ENCODE measurements at regions not wholly inside any gene's neighbourhood (a gene's known extent, or its start where the extent isn't known, plus 50 kb on each side); places are given as distances from the start of the nearest gene placed in this dataset.
"Not testable (repeated sequence)": the region's sequence is repeated elsewhere in the genome, so short reads cannot be mapped to it uniquely, and the experiment has no call there.

DNA sequence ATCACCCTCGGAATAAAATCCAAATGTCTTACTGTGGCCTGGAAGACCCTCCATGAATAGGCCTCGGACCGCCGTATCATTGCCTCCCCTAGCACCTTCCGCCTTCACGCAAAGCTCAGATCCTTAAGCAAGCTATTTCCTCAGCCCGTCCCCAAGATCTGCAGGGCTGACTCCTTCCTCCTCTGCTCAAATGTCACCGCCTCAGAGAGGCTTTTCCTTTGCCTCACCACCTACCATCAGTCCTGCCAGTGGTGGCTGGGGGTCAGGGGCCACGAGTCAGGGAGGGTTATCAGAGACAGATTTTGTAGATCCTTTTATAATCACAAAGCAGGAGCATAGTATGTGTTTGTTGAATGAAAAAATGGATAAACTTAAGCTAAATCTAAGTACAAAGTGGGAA is 74.4 kb upstream of the KIF2A start:
- Histone ChIP-seq H3K36me3 (no peaks in the 10 kb centered on the region), H3K4me3 (replicated peaks in 1 of 3) (no peak overlapping the region), H3K9me3 (no peaks in the 10 kb centered on the region), H3K27ac (no peak overlapping the region), H3K4me1 (no peaks in the 10 kb centered on the region), H3K27me3 (no peaks in the 10 kb centered on the region)
- no peak for DNase-seq
- TF ChIP-seq, protein P1, sequence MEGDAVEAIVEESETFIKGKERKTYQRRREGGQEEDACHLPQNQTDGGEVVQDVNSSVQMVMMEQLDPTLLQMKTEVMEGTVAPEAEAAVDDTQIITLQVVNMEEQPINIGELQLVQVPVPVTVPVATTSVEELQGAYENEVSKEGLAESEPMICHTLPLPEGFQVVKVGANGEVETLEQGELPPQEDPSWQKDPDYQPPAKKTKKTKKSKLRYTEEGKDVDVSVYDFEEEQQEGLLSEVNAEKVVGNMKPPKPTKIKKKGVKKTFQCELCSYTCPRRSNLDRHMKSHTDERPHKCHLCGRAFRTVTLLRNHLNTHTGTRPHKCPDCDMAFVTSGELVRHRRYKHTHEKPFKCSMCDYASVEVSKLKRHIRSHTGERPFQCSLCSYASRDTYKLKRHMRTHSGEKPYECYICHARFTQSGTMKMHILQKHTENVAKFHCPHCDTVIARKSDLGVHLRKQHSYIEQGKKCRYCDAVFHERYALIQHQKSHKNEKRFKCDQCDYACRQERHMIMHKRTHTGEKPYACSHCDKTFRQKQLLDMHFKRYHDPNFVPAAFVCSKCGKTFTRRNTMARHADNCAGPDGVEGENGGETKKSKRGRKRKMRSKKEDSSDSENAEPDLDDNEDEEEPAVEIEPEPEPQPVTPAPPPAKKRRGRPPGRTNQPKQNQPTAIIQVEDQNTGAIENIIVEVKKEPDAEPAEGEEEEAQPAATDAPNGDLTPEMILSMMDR (IDR thresholded peaks at IDR 0.05): no peak
- TF ChIP-seq POLR2A (IDR thresholded peaks at IDR 0.05): no peak
- 90 to 94% methylated on average over 9 of the region's 9 CpGs for WGBS, 2 donors
- intact Hi-C loops (cut with DNase I): no loop called here

DNA sequence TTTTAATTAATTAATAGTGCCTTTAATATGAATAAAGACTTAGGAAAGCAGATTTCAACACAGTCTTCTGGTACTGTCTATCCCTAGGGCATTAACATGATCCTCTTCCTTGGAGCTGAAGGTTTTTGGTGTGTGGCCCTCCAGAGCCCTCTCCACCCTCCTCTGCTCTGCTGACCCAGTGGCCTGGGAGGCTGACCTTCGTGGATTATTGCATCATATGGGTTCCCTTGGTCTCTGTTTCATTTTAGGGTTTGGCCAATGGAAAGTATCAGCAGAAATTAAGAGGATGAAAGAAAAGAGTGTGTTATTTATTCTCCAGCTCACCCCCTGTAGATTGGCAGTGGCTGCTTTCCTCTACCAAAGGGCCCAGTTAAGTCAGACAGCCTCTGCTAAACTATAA is 73.8 kb upstream of the KIF2A start:
- intact Hi-C loops (cut with DNase I); H3K27me3 ChIP-seq; H3K27ac ChIP-seq; H3K9me3 ChIP-seq; DNase-seq; H3K36me3 ChIP-seq; H3K4me3 ChIP-seq (replicated peaks in 1 of 3); H3K4me1 ChIP-seq: not testable (repeated sequence)
- WGBS, 2 donors: 63 to 82% methylated on average over 1 of the region's 1 CpG

DNA sequence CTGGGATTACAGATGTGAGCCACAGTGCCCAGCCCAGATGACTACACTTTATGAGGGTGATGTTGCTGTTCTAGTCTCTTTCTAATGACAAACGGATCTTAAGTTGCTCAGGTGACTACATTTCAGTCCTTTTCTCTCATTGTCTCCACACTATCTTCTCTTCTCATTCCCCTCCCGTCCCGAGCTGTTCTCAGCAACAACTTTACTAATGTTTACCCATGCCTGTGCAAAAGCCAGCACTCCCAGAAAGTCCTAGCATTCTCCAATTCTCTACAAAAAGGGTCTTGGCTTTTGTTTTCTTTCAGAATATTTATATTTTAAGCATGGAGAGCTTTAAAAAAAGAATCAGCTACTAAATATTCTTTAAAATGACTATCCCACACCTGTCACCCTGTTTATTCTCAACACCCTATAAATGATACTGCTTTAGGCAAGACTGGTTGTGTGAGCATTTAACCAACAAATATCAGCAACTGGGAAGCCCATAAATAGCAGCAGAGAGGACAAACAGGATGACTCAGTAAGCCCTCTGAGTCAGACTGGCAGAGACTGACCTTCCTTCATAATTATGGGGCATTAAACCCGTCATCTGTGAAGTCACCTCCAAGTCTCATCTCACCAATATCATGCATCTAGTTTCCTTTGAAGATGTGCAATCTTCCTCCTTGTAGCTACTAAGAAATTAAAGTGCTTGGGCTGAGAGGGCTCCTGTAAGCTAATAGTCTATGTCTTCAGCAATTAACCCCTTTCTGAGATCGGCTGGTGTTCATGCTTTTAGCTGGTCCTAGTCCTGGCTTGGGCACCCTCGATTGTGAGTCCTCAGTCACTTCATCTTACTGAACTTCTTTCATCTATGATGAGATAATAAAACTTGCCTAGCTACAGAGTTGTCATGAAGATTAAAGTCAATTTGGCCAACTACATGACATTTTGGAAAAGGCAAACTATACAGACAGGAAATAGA is 72.6 kb upstream of the KIF2A start:
- H3K4me1 ChIP-seq; H3K27me3 ChIP-seq; DNase-seq; H3K9me3 ChIP-seq; intact Hi-C loops (cut with DNase I); H3K4me3 ChIP-seq (replicated peaks in 1 of 3); H3K36me3 ChIP-seq; H3K27ac ChIP-seq: not testable (repeated sequence)
- WGBS, 2 donors: 72 to 79% methylated on average over 5 to 6 of the region's 6 CpGs

DNA sequence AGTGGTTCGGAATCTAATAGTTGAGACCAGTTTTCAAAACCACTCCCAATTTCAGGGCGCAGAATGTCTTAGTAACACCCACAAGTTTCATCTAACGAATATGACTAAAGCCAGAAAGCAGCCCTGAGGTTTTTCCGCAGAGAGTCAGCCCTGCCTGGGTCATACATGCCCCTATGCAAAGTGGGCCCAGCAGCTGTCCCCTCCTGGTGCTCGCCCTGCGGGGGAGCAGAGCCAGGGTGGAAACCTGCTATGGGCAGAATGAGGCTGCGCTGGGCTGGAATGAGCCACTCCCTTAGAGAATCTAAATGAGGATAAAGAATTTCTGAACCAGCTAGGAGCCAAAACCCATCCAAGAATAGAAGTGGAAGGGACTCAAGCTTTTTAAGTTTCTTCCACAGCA is 69.4 kb upstream of the KIF2A start:
- H3K27me3 ChIP-seq; H3K4me1 ChIP-seq; H3K4me3 ChIP-seq (replicated peaks in 1 of 3); DNase-seq; H3K9me3 ChIP-seq; H3K36me3 ChIP-seq; intact Hi-C loops (cut with DNase I); H3K27ac ChIP-seq: not testable (repeated sequence)
- WGBS, 2 donors: 80 to 81% methylated on average over 7 of the region's 7 CpGs

DNA sequence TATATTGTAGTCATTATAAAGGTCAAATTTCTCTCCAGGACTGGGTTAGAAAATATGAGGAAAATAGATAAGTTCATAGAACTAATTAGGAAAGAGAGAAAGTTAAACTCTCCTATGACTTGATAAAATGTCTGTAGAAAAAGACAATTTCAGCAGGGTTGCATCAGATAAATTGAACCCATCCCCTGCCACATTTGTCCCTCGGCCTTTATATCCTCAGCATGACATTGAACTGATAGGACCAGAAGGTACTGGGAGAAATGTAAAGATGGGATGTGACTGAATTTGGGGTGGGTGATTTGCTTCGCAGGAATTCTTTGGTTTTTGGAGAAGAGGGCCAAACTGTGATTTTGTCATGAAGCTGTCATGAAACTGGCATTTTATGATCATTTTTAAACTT is 68.1 kb upstream of the KIF2A start:
- H3K4me1 ChIP-seq; intact Hi-C loops (cut with DNase I); H3K27ac ChIP-seq; H3K9me3 ChIP-seq; DNase-seq; H3K27me3 ChIP-seq; H3K36me3 ChIP-seq; H3K4me3 ChIP-seq (replicated peaks in 1 of 3): not testable (repeated sequence)
- 92 to 96% methylated on average over 2 of the region's 2 CpGs for WGBS, 2 donors

DNA sequence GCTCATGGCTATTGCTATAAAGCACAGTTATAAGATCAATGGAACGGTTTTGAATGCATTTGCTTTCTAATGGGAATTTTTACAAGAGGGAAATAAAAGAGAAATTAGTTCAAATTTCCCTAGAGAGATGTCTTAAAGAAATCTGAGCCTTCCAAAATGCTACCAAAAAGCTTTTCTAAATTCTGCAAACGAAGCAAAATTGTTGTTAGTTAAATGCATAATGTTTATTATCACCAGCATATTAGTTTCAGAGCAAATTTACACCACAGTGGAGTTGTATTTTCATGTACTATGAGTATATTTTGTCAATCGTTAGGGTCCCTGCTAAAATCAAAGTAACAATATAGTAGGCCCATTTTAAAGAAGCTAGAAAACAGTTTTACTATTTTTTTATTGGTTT is 67.4 kb upstream of the KIF2A start:
- H3K27ac ChIP-seq; H3K36me3 ChIP-seq; H3K4me3 ChIP-seq (replicated peaks in 1 of 3); H3K27me3 ChIP-seq; H3K9me3 ChIP-seq; H3K4me1 ChIP-seq; intact Hi-C loops (cut with DNase I); DNase-seq: not testable (repeated sequence)
- 82 to 87% methylated on average over 3 of the region's 3 CpGs for WGBS, 2 donors

DNA sequence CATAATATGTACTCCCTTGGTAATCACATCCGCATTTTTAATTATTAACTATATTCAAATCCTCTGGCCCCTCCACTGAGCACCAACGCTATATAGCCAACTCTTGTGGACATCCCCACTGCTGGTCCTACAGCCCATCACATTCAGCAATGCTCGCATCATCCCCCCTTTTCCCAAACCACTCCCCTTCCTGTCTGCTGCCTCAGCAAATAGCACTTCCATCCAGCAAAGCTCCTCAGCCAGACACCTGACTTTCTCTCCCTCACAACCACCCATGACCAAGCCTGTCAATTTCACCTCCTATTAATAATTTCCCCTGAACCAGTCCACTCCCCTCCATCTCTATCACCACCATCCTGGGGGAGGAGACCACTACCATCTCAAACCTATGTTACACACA is 65.5 kb upstream of the KIF2A start:
- H3K36me3 ChIP-seq; intact Hi-C loops (cut with DNase I); DNase-seq; H3K4me3 ChIP-seq (replicated peaks in 1 of 3); H3K9me3 ChIP-seq; H3K27me3 ChIP-seq; H3K4me1 ChIP-seq; H3K27ac ChIP-seq: not testable (repeated sequence)
- 93 to 95% methylated on average over 3 of the region's 3 CpGs for WGBS, 2 donors

DNA sequence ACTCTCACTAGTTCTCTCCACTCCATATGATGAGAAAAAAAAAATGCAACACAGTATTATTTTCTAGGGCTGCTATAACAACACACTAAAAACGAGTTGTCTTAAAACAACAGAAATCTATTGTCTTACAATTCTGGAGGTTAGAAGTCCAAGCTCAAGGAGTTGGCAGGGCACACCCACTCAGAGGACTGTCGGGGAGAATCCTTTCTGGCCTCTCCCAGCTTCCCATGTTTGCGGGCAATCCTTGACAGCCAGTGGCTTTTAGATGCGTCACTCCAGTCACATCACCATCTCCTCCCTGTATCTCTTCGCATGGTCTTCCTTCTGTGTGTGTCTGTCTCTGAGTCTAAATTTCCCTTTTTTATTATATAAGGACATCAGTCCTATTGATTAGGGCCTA is 64.0 kb upstream of the KIF2A start:
- DNase-seq; H3K4me1 ChIP-seq; H3K27ac ChIP-seq; H3K9me3 ChIP-seq; H3K27me3 ChIP-seq; intact Hi-C loops (cut with DNase I); H3K4me3 ChIP-seq (replicated peaks in 1 of 3); H3K36me3 ChIP-seq: not testable (repeated sequence)
- WGBS, 2 donors: 75% methylated on average over 5 of the region's 5 CpGs

DNA sequence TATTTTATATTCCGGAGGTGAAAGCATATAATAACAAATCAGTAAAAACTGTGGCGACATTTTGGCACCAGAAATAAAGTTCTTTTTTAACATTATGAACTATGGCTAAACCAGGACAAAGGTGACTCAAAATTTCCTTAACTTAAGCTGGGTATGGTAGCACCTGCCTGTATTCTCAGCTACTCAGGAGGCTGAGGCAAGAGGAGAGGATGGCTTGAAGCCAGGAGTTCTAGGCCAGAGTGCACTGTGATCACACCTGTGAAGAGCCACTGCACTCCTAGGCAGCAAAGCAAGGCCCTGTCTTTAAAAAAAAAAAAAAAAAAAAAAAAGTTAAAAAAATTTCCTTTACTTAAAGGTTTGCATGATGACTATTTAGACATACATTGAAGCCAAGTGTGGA is 63.0 kb upstream of the KIF2A start:
- H3K27ac ChIP-seq; H3K4me1 ChIP-seq; intact Hi-C loops (cut with DNase I); DNase-seq; H3K27me3 ChIP-seq; H3K4me3 ChIP-seq (replicated peaks in 1 of 3); H3K9me3 ChIP-seq; H3K36me3 ChIP-seq: not testable (repeated sequence)
- 96 to 99% methylated on average over 2 of the region's 2 CpGs for WGBS, 2 donors

DNA sequence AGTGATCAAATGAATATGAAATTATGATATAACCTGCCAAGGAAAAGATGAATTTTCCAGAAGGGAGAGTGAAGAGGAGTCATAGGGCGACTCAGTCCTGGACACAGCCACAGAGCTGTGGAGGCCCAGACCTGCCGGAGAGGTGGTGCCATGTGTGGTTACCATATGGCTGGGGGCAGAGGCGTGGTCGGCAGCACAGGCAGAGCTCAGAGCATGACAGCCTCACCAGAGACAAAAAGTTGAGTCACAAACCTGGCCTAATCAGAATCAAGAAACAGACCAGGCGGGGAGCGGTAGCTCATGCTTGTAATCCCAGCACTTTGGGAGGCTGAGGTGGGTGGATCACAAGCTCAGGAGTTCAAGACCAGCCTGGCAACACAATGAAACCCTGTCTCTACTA is 57.8 kb upstream of the KIF2A start:
- H3K27ac ChIP-seq; H3K36me3 ChIP-seq; DNase-seq; intact Hi-C loops (cut with DNase I); H3K4me3 ChIP-seq (replicated peaks in 1 of 3); H3K27me3 ChIP-seq; H3K4me1 ChIP-seq; H3K9me3 ChIP-seq: not testable (repeated sequence)
- 88 to 93% methylated on average over 6 of the region's 6 CpGs for WGBS, 2 donors

GRCh38 chr5:62250085-62250484 is 55.9 kb upstream of the KIF2A start:
- H3K36me3 ChIP-seq; DNase-seq; H3K27ac ChIP-seq; H3K4me1 ChIP-seq; H3K9me3 ChIP-seq; intact Hi-C loops (cut with DNase I); H3K4me3 ChIP-seq (replicated peaks in 1 of 3); H3K27me3 ChIP-seq: not testable (repeated sequence)
- WGBS, 2 donors: 83 to 84% methylated on average over 3 of the region's 3 CpGs

DNA sequence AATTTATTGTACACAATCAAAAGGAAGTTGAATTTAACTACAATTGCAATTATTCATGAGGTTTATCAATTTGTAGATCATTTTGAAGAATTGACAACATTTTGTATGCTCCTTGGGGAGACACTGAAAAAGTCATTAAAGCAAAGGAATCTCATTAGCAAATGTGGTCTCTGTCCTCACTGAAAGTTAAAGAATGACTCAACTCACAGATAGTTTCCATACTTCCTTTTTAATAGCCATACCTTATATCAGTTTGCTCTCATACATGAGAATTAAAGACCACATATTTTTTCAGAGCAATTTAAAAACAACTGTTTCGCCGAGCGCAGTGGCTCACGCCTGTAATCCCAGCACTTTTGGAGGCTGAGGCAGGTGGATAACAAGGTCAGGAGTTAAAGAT is 55.1 kb upstream of the KIF2A start:
- intact Hi-C loops (cut with DNase I); H3K4me1 ChIP-seq; H3K27ac ChIP-seq; H3K4me3 ChIP-seq (replicated peaks in 1 of 3); H3K27me3 ChIP-seq; H3K9me3 ChIP-seq; H3K36me3 ChIP-seq; DNase-seq: not testable (repeated sequence)
- 93 to 97% methylated on average over 4 of the region's 4 CpGs for WGBS, 2 donors
